ENCODE measurements at regions not wholly inside any gene's neighbourhood (a gene's known extent, or its start where the extent isn't known, plus 50 kb on each side); places are given as distances from the start of the nearest gene placed in this dataset.
"Not testable (repeated sequence)": the region's sequence is repeated elsewhere in the genome, so short reads cannot be mapped to it uniquely, and the experiment has no call there.

- Histone ChIP-seq H3K27ac (ENCODE audit: low read length) (no peak overlapping the region), H3K9me3 (ENCODE audit: control insufficient read depth in 1 of 2, low read length in 2 of 2) (no peaks in the 10 kb centered on the region), H3K27me3 (ENCODE audit: low read depth, low read length) (no peaks in the 10 kb centered on the region), H3K4me1 (ENCODE audit: control insufficient read depth in 1 of 2, insufficient read depth in 2 of 2, low read length in 2 of 2) (no peaks in the 10 kb centered on the region), H3K4me3 (ENCODE audit: low read depth in 1 of 2, low read length in 2 of 2) (no peak overlapping the region), H3K36me3 (ENCODE audit: control insufficient read depth in 1 of 2, insufficient read depth in 2 of 2, low read length in 2 of 2) (no peaks in the 10 kb centered on the region)
Observed at GRCh38 chr10:118818621-118819221, 64.0 kb upstream of the CACUL1 start.

- H3K27ac ChIP-seq (ENCODE audit: low read length) = no peak overlapping the region
- no peaks in the 10 kb centered on the region for H3K4me1 ChIP-seq (ENCODE audit: control insufficient read depth in 1 of 2, insufficient read depth in 2 of 2, low read length in 2 of 2)
- H3K36me3 ChIP-seq (ENCODE audit: control insufficient read depth in 1 of 2, insufficient read depth in 2 of 2, low read length in 2 of 2) = no peaks in the 10 kb centered on the region
- no peaks in the 10 kb centered on the region for H3K9me3 ChIP-seq (ENCODE audit: control insufficient read depth in 1 of 2, low read length in 2 of 2)
- no peak overlapping the region for H3K4me3 ChIP-seq (ENCODE audit: low read depth in 1 of 2, low read length in 2 of 2)
- no peaks in the 10 kb centered on the region for H3K27me3 ChIP-seq (ENCODE audit: low read depth, low read length)
Observed at GRCh38 chr10:118820326-118821116, 65.8 kb upstream of the CACUL1 start.

GRCh38 chr10:118823256-118823907 is 68.6 kb upstream of the CACUL1 start:
- Histone ChIP-seq H3K9me3 (ENCODE audit: control insufficient read depth in 1 of 2, low read length in 2 of 2) (no peaks in the 10 kb centered on the region), H3K4me3 (ENCODE audit: low read depth in 1 of 2, low read length in 2 of 2) (no peak overlapping the region), H3K36me3 (ENCODE audit: control insufficient read depth in 1 of 2, insufficient read depth in 2 of 2, low read length in 2 of 2) (no peaks in the 10 kb centered on the region), H3K27ac (ENCODE audit: low read length) (no peak overlapping the region), H3K27me3 (ENCODE audit: low read depth, low read length) (no peaks in the 10 kb centered on the region), H3K4me1 (ENCODE audit: control insufficient read depth in 1 of 2, insufficient read depth in 2 of 2, low read length in 2 of 2) (no peaks in the 10 kb centered on the region)

- Histone ChIP-seq H3K36me3 (ENCODE audit: control insufficient read depth in 1 of 2, insufficient read depth in 2 of 2, low read length in 2 of 2) (no peaks in the 10 kb centered on the region), H3K27me3 (ENCODE audit: low read depth, low read length) (no peaks in the 10 kb centered on the region), H3K9me3 (ENCODE audit: control insufficient read depth in 1 of 2, low read length in 2 of 2) (no peaks in the 10 kb centered on the region), H3K4me3 (ENCODE audit: low read depth in 1 of 2, low read length in 2 of 2) (no peak overlapping the region), H3K4me1 (ENCODE audit: control insufficient read depth in 1 of 2, insufficient read depth in 2 of 2, low read length in 2 of 2) (no peaks in the 10 kb centered on the region), H3K27ac (ENCODE audit: low read length) (no peak overlapping the region)
Observed at GRCh38 chr10:118827053-118827452, 72.3 kb upstream of the CACUL1 start.

GRCh38 chr10:118827466-118828155 is 72.8 kb upstream of the CACUL1 start:
- Histone ChIP-seq H3K27me3 (ENCODE audit: low read depth, low read length) (no peaks in the 10 kb centered on the region), H3K4me3 (ENCODE audit: low read depth in 1 of 2, low read length in 2 of 2) (no peak overlapping the region), H3K9me3 (ENCODE audit: control insufficient read depth in 1 of 2, low read length in 2 of 2) (no peaks in the 10 kb centered on the region), H3K36me3 (ENCODE audit: control insufficient read depth in 1 of 2, insufficient read depth in 2 of 2, low read length in 2 of 2) (no peaks in the 10 kb centered on the region), H3K27ac (ENCODE audit: low read length) (no peak overlapping the region), H3K4me1 (ENCODE audit: control insufficient read depth in 1 of 2, insufficient read depth in 2 of 2, low read length in 2 of 2) (no peaks in the 10 kb centered on the region)

- Histone ChIP-seq H3K4me1 (ENCODE audit: control insufficient read depth in 1 of 2, insufficient read depth in 2 of 2, low read length in 2 of 2) (no peaks in the 10 kb centered on the region), H3K27me3 (ENCODE audit: low read depth, low read length) (no peaks in the 10 kb centered on the region), H3K9me3 (ENCODE audit: control insufficient read depth in 1 of 2, low read length in 2 of 2) (no peaks in the 10 kb centered on the region), H3K4me3 (ENCODE audit: low read depth in 1 of 2, low read length in 2 of 2) (no peak overlapping the region), H3K27ac (ENCODE audit: low read length) (peak overlapping the region; percentile 0), H3K36me3 (ENCODE audit: control insufficient read depth in 1 of 2, insufficient read depth in 2 of 2, low read length in 2 of 2) (no peaks in the 10 kb centered on the region)
Observed at GRCh38 chr10:118832241-118832651, 77.5 kb upstream of the CACUL1 start.

- not testable (repeated sequence) for H3K4me3 ChIP-seq (ENCODE audit: low read depth in 1 of 2, low read length in 2 of 2); H3K4me1 ChIP-seq (ENCODE audit: control insufficient read depth in 1 of 2, insufficient read depth in 2 of 2, low read length in 2 of 2); H3K27me3 ChIP-seq (ENCODE audit: low read depth, low read length); H3K27ac ChIP-seq (ENCODE audit: low read length); H3K36me3 ChIP-seq (ENCODE audit: control insufficient read depth in 1 of 2, insufficient read depth in 2 of 2, low read length in 2 of 2); H3K9me3 ChIP-seq (ENCODE audit: control insufficient read depth in 1 of 2, low read length in 2 of 2)
Observed at GRCh38 chr10:118834370-118834769, 79.6 kb upstream of the CACUL1 start.

GRCh38 chr10:118835682-118836326 is 81.0 kb upstream of the CACUL1 start:
- Histone ChIP-seq H3K4me3 (ENCODE audit: low read depth in 1 of 2, low read length in 2 of 2) (no peak overlapping the region), H3K27me3 (ENCODE audit: low read depth, low read length) (no peaks in the 10 kb centered on the region), H3K36me3 (ENCODE audit: control insufficient read depth in 1 of 2, insufficient read depth in 2 of 2, low read length in 2 of 2) (no peaks in the 10 kb centered on the region), H3K27ac (ENCODE audit: low read length) (no peak overlapping the region), H3K9me3 (ENCODE audit: control insufficient read depth in 1 of 2, low read length in 2 of 2) (no peaks in the 10 kb centered on the region), H3K4me1 (ENCODE audit: control insufficient read depth in 1 of 2, insufficient read depth in 2 of 2, low read length in 2 of 2) (no peaks in the 10 kb centered on the region)

GRCh38 chr10:118838364-118838763 is 83.6 kb upstream of the CACUL1 start:
- no peaks in the 10 kb centered on the region for H3K9me3 ChIP-seq (ENCODE audit: control insufficient read depth in 1 of 2, low read length in 2 of 2)
- H3K27me3 ChIP-seq (ENCODE audit: low read depth, low read length) = no peaks in the 10 kb centered on the region
- no peak overlapping the region for H3K27ac ChIP-seq (ENCODE audit: low read length)
- H3K36me3 ChIP-seq (ENCODE audit: control insufficient read depth in 1 of 2, insufficient read depth in 2 of 2, low read length in 2 of 2) = no peaks in the 10 kb centered on the region
- no peaks in the 10 kb centered on the region for H3K4me1 ChIP-seq (ENCODE audit: control insufficient read depth in 1 of 2, insufficient read depth in 2 of 2, low read length in 2 of 2)
- no peak overlapping the region for H3K4me3 ChIP-seq (ENCODE audit: low read depth in 1 of 2, low read length in 2 of 2)

- H3K4me3 ChIP-seq (ENCODE audit: low read depth in 1 of 2, low read length in 2 of 2) = no peak overlapping the region
- no peaks in the 10 kb centered on the region for H3K27me3 ChIP-seq (ENCODE audit: low read depth, low read length)
- no peaks in the 10 kb centered on the region for H3K36me3 ChIP-seq (ENCODE audit: control insufficient read depth in 1 of 2, insufficient read depth in 2 of 2, low read length in 2 of 2)
- H3K4me1 ChIP-seq (ENCODE audit: control insufficient read depth in 1 of 2, insufficient read depth in 2 of 2, low read length in 2 of 2) = no peaks in the 10 kb centered on the region
- no peak overlapping the region for H3K27ac ChIP-seq (ENCODE audit: low read length)
- no peaks in the 10 kb centered on the region for H3K9me3 ChIP-seq (ENCODE audit: control insufficient read depth in 1 of 2, low read length in 2 of 2)
Observed at GRCh38 chr10:118839348-118839747, 84.6 kb upstream of the CACUL1 start.
